SK-N-MC (cell line): ENCODE measurements at regions not wholly inside any gene's neighbourhood (a gene's known extent, or its start where the extent isn't known, plus 50 kb on each side); places are given as distances from the start of the nearest gene placed in this dataset.

Source experiments
- DNase-seq: peaks from one replicate; pipeline ENCODE4 v3.0.0-alpha.2; 2011; ENCODE audit warnings: low read depth, low spot score
- H3K27ac ChIP-seq: fragments of 200-600 bp; sonication (generic); 2 replicates; pipeline ENCODE4 v1.5.1; 2016; ENCODE audit warnings: mixed run types
- H3K36me3 ChIP-seq: fragments of 200-600 bp; sonication (generic); 2 replicates; pipeline ENCODE4 v1.6.1; 2017; ENCODE audit warnings: antibody characterized with exemption, low read length, mixed read lengths; ENCODE audit not compliant: insufficient read depth
- H3K4me3 ChIP-seq: fragments of 200-600 bp; sonication (generic); 2 replicates; pipeline ENCODE4 v1.5.1; 2016
- H3K9ac ChIP-seq: fragments of 200-600 bp; sonication (generic); 2 replicates; pipeline ENCODE4 v1.8.0; 2017; ENCODE audit warnings: mixed run types, mixed read lengths; ENCODE audit not compliant: insufficient read length
- H3K9me3 ChIP-seq: fragments of 200-600 bp; sonication (generic); 2 replicates; pipeline ENCODE4 v1.6.1; 2017; ENCODE audit warnings: low read depth, mild to moderate bottlenecking, antibody characterized with exemption, low read length, moderate library complexity, mixed read lengths
- EZH2 ChIP-seq: fragments of 200-600 bp; sonication (generic); IDR thresholded peaks from one replicate; pipeline ENCODE4 v1.6.1; 2017; ENCODE audit warnings: antibody characterized with exemption
- FOXP2 ChIP-seq: optimal IDR thresholded peaks from 2 replicates; pipeline ENCODE3; 2011; ENCODE audit warnings: mild to moderate bottlenecking, moderate library complexity; ENCODE audit not compliant: insufficient read depth; ENCODE audit errors: extremely low read length, control extremely low read depth
- POLR2AphosphoS5 ChIP-seq: IDR thresholded peaks from 2 replicates; pipeline ENCODE4 v1.6.1; 2012; ENCODE audit warnings: mild to moderate bottlenecking, low read depth, low read length, borderline replicate concordance

DNA sequence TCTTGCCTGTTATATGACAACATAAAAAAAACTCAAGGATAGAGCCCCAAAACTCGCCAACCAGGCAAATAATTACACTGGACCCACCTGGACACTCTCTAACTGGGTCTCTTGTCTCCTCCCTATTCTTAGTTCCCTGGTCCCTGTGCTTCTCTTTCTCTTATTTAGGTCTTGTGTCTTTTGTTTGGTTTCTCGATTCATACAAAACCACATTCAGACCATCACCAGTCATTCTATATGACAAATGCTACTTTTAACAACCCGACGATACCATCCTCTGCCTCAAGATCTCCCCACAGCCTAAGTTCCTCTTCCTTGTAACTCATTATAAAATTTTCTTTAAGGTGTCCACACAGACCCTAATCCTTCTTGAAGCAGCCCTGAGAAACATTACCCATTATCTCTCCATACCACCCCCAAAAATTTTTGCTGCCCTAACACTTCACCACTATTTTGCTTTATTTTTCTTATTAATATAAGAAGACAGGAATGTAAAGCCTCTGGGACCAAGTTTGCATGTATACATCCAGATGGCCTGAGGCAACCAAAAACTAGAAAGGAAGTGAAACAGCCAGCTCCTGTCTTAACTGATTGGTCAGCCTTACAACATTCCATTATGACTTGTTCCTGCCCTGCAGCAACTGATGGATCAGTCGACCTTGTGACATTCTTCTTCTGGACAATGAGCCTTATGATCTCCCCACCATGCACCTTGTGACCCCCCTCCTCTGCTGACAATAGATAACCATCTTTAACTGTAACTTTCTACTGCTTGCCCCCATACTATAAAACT is 638.2 kb downstream of the AMY1C start:
- no peak overlapping the region for H3K27ac ChIP-seq
- no peak for TF ChIP-seq FOXP2
- TF ChIP-seq POLR2AphosphoS5: no peak
- no peak for TF ChIP-seq EZH2
- H3K4me3 ChIP-seq: no peak overlapping the region
- H3K9me3 ChIP-seq: no peaks in the 10 kb centered on the region
- DNase-seq: no peak
- no peak overlapping the region for H3K9ac ChIP-seq
- H3K36me3 ChIP-seq: no peaks in the 10 kb centered on the region

DNA sequence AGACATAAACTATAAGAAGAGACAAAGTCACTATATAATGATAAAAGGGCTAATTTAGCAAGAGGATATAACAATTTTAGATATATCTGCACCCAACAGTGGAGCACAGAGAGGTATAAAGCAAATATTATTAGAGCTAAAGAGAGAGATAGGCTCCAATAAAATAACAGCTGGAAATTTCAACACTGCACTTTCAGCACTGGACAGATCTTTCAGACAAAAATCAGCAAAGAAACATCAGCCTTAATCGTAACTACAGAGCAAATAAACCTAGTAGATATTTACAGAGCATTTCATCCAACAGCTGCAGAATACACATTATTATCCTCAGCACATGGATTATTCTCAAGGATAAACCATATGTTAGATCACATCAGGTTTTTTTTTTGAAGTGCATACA is 642.9 kb downstream of the AMY1C start:
- no peak for DNase-seq
- H3K4me3 ChIP-seq: no peak overlapping the region
- no peak overlapping the region for H3K9ac ChIP-seq
- H3K9me3 ChIP-seq: no peaks in the 10 kb centered on the region
- no peaks in the 10 kb centered on the region for H3K36me3 ChIP-seq
- no peak overlapping the region for H3K27ac ChIP-seq
- TF ChIP-seq POLR2AphosphoS5: no peak
- no peak for TF ChIP-seq FOXP2
- TF ChIP-seq EZH2: no peak

DNA sequence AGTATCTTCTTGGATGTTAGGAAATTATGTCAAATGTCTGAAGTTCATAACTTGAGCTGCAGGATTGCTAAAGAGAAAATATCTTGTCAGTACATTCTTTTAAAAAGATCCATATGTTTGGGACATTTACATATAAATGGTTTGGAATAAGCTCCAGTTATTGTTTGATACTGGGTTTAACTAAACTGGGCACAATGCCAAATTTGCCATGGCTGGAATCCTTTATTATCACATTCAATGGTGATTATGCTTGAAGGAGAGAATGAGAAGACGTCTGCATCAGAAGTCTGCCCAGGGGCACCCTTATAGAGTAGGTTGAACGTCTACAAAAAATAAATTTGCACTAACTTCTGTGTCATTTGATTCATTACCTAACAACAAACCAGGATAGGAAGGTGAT is 652.5 kb downstream of the AMY1C start:
- DNase-seq: peak; percentile 62
- Histone ChIP-seq H3K4me3 (peak overlapping the region; percentile 27; the same call in 1 of the 2 replicates), H3K36me3 (no peaks in the 10 kb centered on the region), H3K27ac (peak overlapping the region; percentile 40), H3K9me3 (no peaks in the 10 kb centered on the region), H3K9ac (no peak overlapping the region)
- no peak for TF ChIP-seq EZH2
- no peak for TF ChIP-seq POLR2AphosphoS5

DNA sequence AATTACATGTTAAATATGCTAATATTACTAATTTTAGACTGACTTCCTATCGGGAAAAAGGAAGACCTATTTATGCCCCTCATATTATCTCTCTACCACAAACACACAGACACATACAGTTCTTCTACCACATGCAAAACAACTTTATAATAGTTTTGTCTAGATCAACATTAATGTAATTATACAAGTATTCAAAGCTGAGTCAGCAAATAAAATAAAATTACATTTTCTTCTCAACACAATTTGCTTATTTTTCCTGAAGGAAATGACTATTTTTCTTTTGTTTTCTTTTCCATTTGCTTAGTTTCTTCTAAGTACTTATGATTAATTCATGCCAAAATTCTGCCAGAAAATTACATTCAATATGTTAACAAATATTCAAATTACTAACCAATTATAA is 654.2 kb downstream of the AMY1C start:
- Histone ChIP-seq H3K27ac (peak overlapping the region; percentile 35), H3K9me3 (no peaks in the 10 kb centered on the region), H3K4me3 (0 out of 2 replicates have a peak overlapping the region, but pooled peaks have one; percentile 10), H3K36me3 (no peaks in the 10 kb centered on the region), H3K9ac (no peak overlapping the region)
- TF ChIP-seq EZH2 (no peak), POLR2AphosphoS5 (no peak), FOXP2 (no peak)
- DNase-seq: no peak

DNA sequence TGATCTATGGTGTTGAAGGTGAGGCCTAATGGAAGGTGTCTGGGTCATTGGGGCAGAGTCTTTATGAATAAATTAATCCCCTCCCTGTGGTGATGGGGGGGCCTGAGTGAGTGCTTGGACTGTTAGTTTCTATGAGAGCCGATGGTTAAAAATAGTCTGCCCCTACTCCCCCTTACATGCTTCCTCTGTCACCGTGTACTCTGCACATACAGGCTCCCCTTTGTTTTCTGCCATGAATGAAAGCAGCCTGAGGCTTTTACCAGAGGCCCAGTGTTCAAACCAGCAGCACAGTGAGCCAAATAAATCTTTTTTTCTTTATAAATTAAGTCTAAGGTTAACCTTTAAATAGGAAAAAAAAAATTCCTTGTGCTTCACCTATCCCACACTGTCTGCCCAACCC is 657.0 kb downstream of the AMY1C start:
- no peak for DNase-seq
- no peak for TF ChIP-seq EZH2
- Histone ChIP-seq H3K9ac (no peak overlapping the region), H3K4me3 (no peak overlapping the region), H3K27ac (no peak overlapping the region), H3K9me3 (no peaks in the 10 kb centered on the region), H3K36me3 (no peaks in the 10 kb centered on the region)

DNA sequence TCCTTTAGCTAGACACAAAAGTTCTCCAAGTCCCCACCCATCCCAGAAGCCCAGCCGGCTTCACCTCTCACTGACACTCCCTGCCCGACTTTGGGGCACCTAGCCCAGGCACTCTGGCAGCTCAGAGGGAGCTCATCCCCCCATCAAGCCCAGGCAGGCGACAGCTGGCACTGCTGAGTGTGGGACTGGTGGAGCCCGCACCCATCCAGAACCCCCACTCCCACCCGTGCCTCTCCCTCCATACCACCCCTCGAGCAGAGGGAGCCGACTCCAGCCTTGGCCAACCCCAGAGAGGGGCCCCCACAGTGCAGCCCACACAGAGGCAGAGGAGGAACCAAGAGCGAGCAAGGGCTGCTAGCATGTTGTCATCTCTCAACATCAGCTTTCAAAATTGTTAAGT is 658.6 kb downstream of the AMY1C start:
- no peak for DNase-seq
- H3K9ac ChIP-seq: no peak overlapping the region
- no peak overlapping the region for H3K4me3 ChIP-seq
- H3K27ac ChIP-seq: no peak overlapping the region
- no peaks in the 10 kb centered on the region for H3K36me3 ChIP-seq
- no peaks in the 10 kb centered on the region for H3K9me3 ChIP-seq
- no peak for TF ChIP-seq POLR2AphosphoS5
- no peak for TF ChIP-seq FOXP2
- TF ChIP-seq EZH2: no peak

DNA sequence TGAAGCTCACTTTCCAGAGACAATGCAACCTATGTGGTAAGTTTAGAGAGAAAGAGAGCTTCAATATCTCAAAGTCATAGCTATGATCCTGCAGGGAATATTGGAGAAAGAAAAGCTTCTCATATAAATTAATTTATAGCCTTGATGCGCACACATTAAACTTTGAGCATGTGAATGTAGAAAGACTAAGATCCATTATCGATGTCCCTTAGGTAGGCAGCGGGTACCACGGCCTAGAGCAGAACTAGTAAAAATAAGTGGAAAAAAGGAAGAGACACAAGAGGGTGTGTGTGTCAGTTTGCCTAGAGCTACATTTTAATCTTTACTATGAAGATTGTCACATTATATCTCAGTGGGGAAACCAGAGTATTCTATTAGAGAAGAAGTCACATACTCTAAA is 685.6 kb downstream of the AMY1C start:
- no peak for TF ChIP-seq FOXP2
- TF ChIP-seq EZH2: no peak
- TF ChIP-seq POLR2AphosphoS5: no peak
- Histone ChIP-seq H3K27ac (no peak overlapping the region), H3K9me3 (no peaks in the 10 kb centered on the region), H3K9ac (no peak overlapping the region), H3K4me3 (no peak overlapping the region), H3K36me3 (no peaks in the 10 kb centered on the region)
- no peak for DNase-seq

DNA sequence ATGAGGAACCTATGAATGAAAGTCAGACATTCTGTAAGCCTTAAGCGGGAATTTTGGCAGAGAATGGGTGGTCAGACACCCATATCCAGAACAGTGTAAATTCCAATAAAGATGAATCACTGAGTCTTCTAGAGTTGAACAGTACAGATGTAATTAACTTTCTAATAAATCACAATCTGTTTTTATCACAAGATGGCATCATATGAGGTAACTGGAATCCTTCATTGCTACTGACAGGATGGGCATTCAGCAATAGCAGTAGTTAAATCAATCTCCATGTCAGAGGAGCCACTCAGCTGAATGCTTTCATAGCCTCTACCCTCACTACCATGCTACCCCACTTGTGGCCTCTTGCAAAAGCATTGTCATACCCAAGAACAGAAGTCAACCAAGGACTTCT is 690.3 kb downstream of the AMY1C start:
- Histone ChIP-seq H3K4me3 (no peak overlapping the region), H3K36me3 (no peaks in the 10 kb centered on the region), H3K9ac (no peak overlapping the region), H3K27ac (no peak overlapping the region), H3K9me3 (no peaks in the 10 kb centered on the region)
- TF ChIP-seq POLR2AphosphoS5 (no peak), FOXP2 (no peak), EZH2 (no peak)
- DNase-seq: no peak

DNA sequence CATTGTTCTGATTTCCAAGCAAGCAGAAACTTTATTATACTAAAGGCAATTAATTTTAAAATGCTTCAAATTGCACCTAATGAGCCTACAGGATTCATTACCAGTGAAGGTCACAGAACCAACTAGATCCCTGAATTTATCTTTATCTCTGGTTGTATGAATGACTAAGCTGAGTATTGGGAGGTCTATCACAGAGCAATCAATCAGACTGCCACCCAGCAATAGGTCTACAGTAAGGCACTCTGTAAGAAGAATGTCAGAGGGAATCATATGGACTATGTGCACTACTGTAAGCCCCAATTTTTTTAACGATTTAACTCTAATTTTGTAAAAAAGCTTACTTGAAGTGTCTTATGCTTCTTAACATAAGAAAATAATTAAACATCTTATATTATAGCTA is 707.0 kb downstream of the AMY1C start:
- no peak for DNase-seq
- no peak overlapping the region for H3K9ac ChIP-seq
- H3K4me3 ChIP-seq: no peak overlapping the region
- H3K36me3 ChIP-seq: no peaks in the 10 kb centered on the region
- H3K9me3 ChIP-seq: no peaks in the 10 kb centered on the region
- no peak overlapping the region for H3K27ac ChIP-seq
- TF ChIP-seq EZH2: no peak
- TF ChIP-seq POLR2AphosphoS5: no peak
- no peak for TF ChIP-seq FOXP2
